ENCODE measurements at regions not wholly inside any gene's neighbourhood (a gene's known extent, or its start where the extent isn't known, plus 50 kb on each side); places are given as distances from the start of the nearest gene placed in this dataset.

- Histone ChIP-seq H3K36me3 (ENCODE audit: control insufficient read depth, insufficient read depth, low read length) (no peaks in the 10 kb centered on the region), H3K4me3 (ENCODE audit: low read depth, low read length) (no peak overlapping the region), H3K27me3 (ENCODE audit: control insufficient read depth, insufficient read depth, low read length) (no peaks in the 10 kb centered on the region)
- DNase-seq (ENCODE audit: low read depth): no peak
- TF ChIP-seq CTCF (IDR thresholded peaks at IDR 0.05; ENCODE audit: insufficient read depth, low read length, poor library complexity, severe bottlenecking): no peak
Measured at GRCh38 chr12:58513852-58514251, 406.5 kb downstream of the LRIG3 start.

- DNase-seq (ENCODE audit: low read depth): no peak
- Histone ChIP-seq H3K36me3 (ENCODE audit: control insufficient read depth, insufficient read depth, low read length) (no peaks in the 10 kb centered on the region), H3K27me3 (ENCODE audit: control insufficient read depth, insufficient read depth, low read length) (no peaks in the 10 kb centered on the region), H3K4me3 (ENCODE audit: low read depth, low read length) (no peak overlapping the region)
- TF ChIP-seq CTCF (IDR thresholded peaks at IDR 0.05; ENCODE audit: insufficient read depth, low read length, poor library complexity, severe bottlenecking): no peak
Measured at GRCh38 chr12:58519839-58520238, 400.5 kb downstream of the LRIG3 start.

- TF ChIP-seq CTCF (IDR thresholded peaks at IDR 0.05; ENCODE audit: insufficient read depth, low read length, poor library complexity, severe bottlenecking): no peak
- DNase-seq (ENCODE audit: low read depth): no peak
- Histone ChIP-seq H3K36me3 (ENCODE audit: control insufficient read depth, insufficient read depth, low read length) (no peaks in the 10 kb centered on the region), H3K4me3 (ENCODE audit: low read depth, low read length) (no peak overlapping the region), H3K27me3 (ENCODE audit: control insufficient read depth, insufficient read depth, low read length) (no peaks in the 10 kb centered on the region)
Measured at GRCh38 chr12:58521152-58521551, 399.2 kb downstream of the LRIG3 start.

- Histone ChIP-seq H3K4me3 (ENCODE audit: low read depth, low read length) (no peak overlapping the region), H3K36me3 (ENCODE audit: control insufficient read depth, insufficient read depth, low read length) (no peaks in the 10 kb centered on the region), H3K27me3 (ENCODE audit: control insufficient read depth, insufficient read depth, low read length) (no peaks in the 10 kb centered on the region)
- no peak for TF ChIP-seq CTCF (IDR thresholded peaks at IDR 0.05; ENCODE audit: insufficient read depth, low read length, poor library complexity, severe bottlenecking)
- no peak for DNase-seq (ENCODE audit: low read depth)
Measured at GRCh38 chr12:58521796-58522195, 398.5 kb downstream of the LRIG3 start.

GRCh38 chr12:58523360-58523759 lies 396.9 kb downstream of the LRIG3 start:
- H3K27me3 ChIP-seq (ENCODE audit: control insufficient read depth, insufficient read depth, low read length): no peaks in the 10 kb centered on the region
- DNase-seq (ENCODE audit: low read depth): no peak
- no peaks in the 10 kb centered on the region for H3K36me3 ChIP-seq (ENCODE audit: control insufficient read depth, insufficient read depth, low read length)
- no peak overlapping the region for H3K4me3 ChIP-seq (ENCODE audit: low read depth, low read length)
- no peak for TF ChIP-seq CTCF (IDR thresholded peaks at IDR 0.05; ENCODE audit: insufficient read depth, low read length, poor library complexity, severe bottlenecking)

GRCh38 chr12:58528271-58528670 lies 392.0 kb downstream of the LRIG3 start:
- TF ChIP-seq CTCF (IDR thresholded peaks at IDR 0.05; ENCODE audit: insufficient read depth, low read length, poor library complexity, severe bottlenecking): no peak
- H3K4me3 ChIP-seq (ENCODE audit: low read depth, low read length): no peak overlapping the region
- H3K36me3 ChIP-seq (ENCODE audit: control insufficient read depth, insufficient read depth, low read length): no peaks in the 10 kb centered on the region
- H3K27me3 ChIP-seq (ENCODE audit: control insufficient read depth, insufficient read depth, low read length): no peaks in the 10 kb centered on the region
- no peak for DNase-seq (ENCODE audit: low read depth)

Data from kidney epithelial cell (primary cell).